T-helper 2 cell (primary cell): ENCODE measurements at regions not wholly inside any gene's neighbourhood (a gene's known extent, or its start where the extent isn't known, plus 50 kb on each side); places are given as distances from the start of the nearest gene placed in this dataset.

ENCODE experiments used
- DNase-seq, 5 experiments: peaks; one replicate each; pipeline versions ENCODE4 v3.0.0 to v3.0.0-alpha.2; 2012 to 2022

- DNase-seq: no peak
These were observed 293.5 kb downstream of the PTPRU start for GRCh38 chr1:29529677-29530278.

- no peak for DNase-seq
These were observed 291.1 kb downstream of the PTPRU start for GRCh38 chr1:29527314-29528004.

GRCh38 chr1:29525941-29526340, 289.6 kb downstream of the PTPRU start:
- no peak for DNase-seq

- DNase-seq: no peak
These were observed 288.2 kb downstream of the PTPRU start for GRCh38 chr1:29524285-29525065.

- no peak for DNase-seq
These were observed 287.3 kb downstream of the PTPRU start for GRCh38 chr1:29523576-29523975.

- no peak for DNase-seq
These were observed 286.8 kb downstream of the PTPRU start for GRCh38 chr1:29523136-29523535.

GRCh38 chr1:29521811-29522580, 285.7 kb downstream of the PTPRU start:
- DNase-seq: no peak

GRCh38 chr1:29521438-29521715, 285.1 kb downstream of the PTPRU start:
- no peak for DNase-seq

GRCh38 chr1:29520571-29521437, 284.5 kb downstream of the PTPRU start:
- DNase-seq: no peak

GRCh38 chr1:29519788-29520110, 283.4 kb downstream of the PTPRU start:
- DNase-seq: no peak

- no peak for DNase-seq
These were observed 282.9 kb downstream of the PTPRU start for GRCh38 chr1:29519108-29519787.

- no peak for DNase-seq
These were observed 282.0 kb downstream of the PTPRU start for GRCh38 chr1:29518183-29518835.

- no peak for DNase-seq
These were observed 281.1 kb downstream of the PTPRU start for GRCh38 chr1:29517251-29518086.

- DNase-seq: no peak
These were observed 279.9 kb downstream of the PTPRU start for GRCh38 chr1:29516063-29516820.

- no peak for DNase-seq
These were observed 279.0 kb downstream of the PTPRU start for GRCh38 chr1:29515170-29515955.

- no peak for DNase-seq
These were observed 278.2 kb downstream of the PTPRU start for GRCh38 chr1:29514361-29515169.

GRCh38 chr1:29513357-29513756, 277.0 kb downstream of the PTPRU start:
- no peak for DNase-seq

GRCh38 chr1:29511436-29511835, 275.1 kb downstream of the PTPRU start:
- DNase-seq: no peak
